ENCODE measurements at regions not wholly inside any gene's neighbourhood (a gene's known extent, or its start where the extent isn't known, plus 50 kb on each side); places are given as distances from the start of the nearest gene placed in this dataset.

- DNase-seq, result no peak
Observed at GRCh38 chr5:39946356-39947045, 521.7 kb upstream of the DAB2 start.

GRCh38 chr5:39945870-39946269 is 521.1 kb upstream of the DAB2 start:
- no peak for DNase-seq

- DNase-seq, result no peak
Observed at GRCh38 chr5:39943811-39944210, 519.0 kb upstream of the DAB2 start.

GRCh38 chr5:39942606-39943005 is 517.8 kb upstream of the DAB2 start:
- DNase-seq, result no peak

- no peak for DNase-seq
Observed at GRCh38 chr5:39941416-39941815, 516.6 kb upstream of the DAB2 start.

- no peak for DNase-seq
Observed at GRCh38 chr5:39934830-39935229, 510.1 kb upstream of the DAB2 start.

GRCh38 chr5:39933061-39933460 is 508.3 kb upstream of the DAB2 start:
- no peak for DNase-seq

- no peak for DNase-seq
Observed at GRCh38 chr5:39928709-39929108, 503.9 kb upstream of the DAB2 start.

GRCh38 chr5:39919876-39920275 is 495.1 kb upstream of the DAB2 start:
- no peak for DNase-seq

GRCh38 chr5:39912906-39913305 is 488.1 kb upstream of the DAB2 start:
- no peak for DNase-seq

- peak; percentile 47 for DNase-seq
Observed at GRCh38 chr5:39907267-39907951, 482.6 kb upstream of the DAB2 start.

- no peak for DNase-seq
Observed at GRCh38 chr5:39906146-39906545, 481.4 kb upstream of the DAB2 start.

GRCh38 chr5:39905356-39905755 is 480.6 kb upstream of the DAB2 start:
- DNase-seq, result no peak

- DNase-seq, result no peak
Observed at GRCh38 chr5:39902626-39903025, 477.8 kb upstream of the DAB2 start.

GRCh38 chr5:39898731-39899130 is 474.0 kb upstream of the DAB2 start:
- DNase-seq, result no peak

GRCh38 chr5:39896706-39897105 is 471.9 kb upstream of the DAB2 start:
- no peak for DNase-seq

- DNase-seq, result no peak
Observed at GRCh38 chr5:39896104-39896503, 471.3 kb upstream of the DAB2 start.

- no peak for DNase-seq
Observed at GRCh38 chr5:39892708-39893107, 467.9 kb upstream of the DAB2 start.

GRCh38 chr5:39891376-39891775 is 466.6 kb upstream of the DAB2 start:
- no peak for DNase-seq

GRCh38 chr5:39880985-39881384 is 456.2 kb upstream of the DAB2 start:
- no peak for DNase-seq

- DNase-seq, result no peak
Observed at GRCh38 chr5:39877479-39877878, 452.7 kb upstream of the DAB2 start.

- no peak for DNase-seq
Observed at GRCh38 chr5:39876146-39876545, 451.4 kb upstream of the DAB2 start.

- DNase-seq, result no peak
Observed at GRCh38 chr5:39870137-39870536, 445.4 kb upstream of the DAB2 start.

- DNase-seq, result no peak
Observed at GRCh38 chr5:39869396-39869795, 444.6 kb upstream of the DAB2 start.

GRCh38 chr5:39867923-39868322 is 443.1 kb upstream of the DAB2 start:
- no peak for DNase-seq
